WTC11 (cell line): ENCODE measurements at regions not wholly inside any gene's neighbourhood (a gene's known extent, or its start where the extent isn't known, plus 50 kb on each side); places are given as distances from the start of the nearest gene placed in this dataset.

Experiments
- ATAC-seq: fragments of 200-7000 bp; cut with Tn5 transposase; 2 replicates; pipeline ENCODE4 v1.10.0; 2021; ENCODE audit warnings: mild to moderate bottlenecking, moderate library complexity
- CTCF ChIA-PET: fragments of 300-600 bp; sonication (Branson Sonifier 250); formaldehyde crosslinking; loops from one replicate; lab custom pipeline; 2021; ENCODE audit warnings: antibody characterized with exemption; lab: Charles Lee
- POLR2A ChIA-PET: fragments of 350-600 bp; sonication (Branson Sonifier 250); formaldehyde crosslinking; loops from one replicate; lab custom pipeline; 2021; ENCODE audit warnings: antibody characterized with exemption; lab: Charles Lee
- DNase-seq: peaks from one replicate; pipeline ENCODE4 v3.0.0; 2021; ENCODE audit warnings: low spot score
- H3K27ac Mint-ChIP-seq: 2 replicates; pipeline ENCODE4 v1.8.0; 2021; ENCODE audit warnings: mixed read lengths
- H3K27me3 Mint-ChIP-seq: 2 replicates; pipeline ENCODE4 v1.8.0; 2021; ENCODE audit warnings: low read depth, mild to moderate bottlenecking, moderate library complexity, mixed read lengths
- H3K36me3 Mint-ChIP-seq: 2 replicates; pipeline ENCODE4 v1.8.0; 2021; ENCODE audit warnings: mixed read lengths
- H3K4me1 Mint-ChIP-seq: 2 replicates; pipeline ENCODE4 v1.8.0; 2022; ENCODE audit warnings: mixed read lengths
- H3K4me3 Mint-ChIP-seq: 2 replicates; pipeline ENCODE4 v1.8.0; 2021; ENCODE audit warnings: mild to moderate bottlenecking, moderate library complexity, mixed read lengths
- H3K9me3 Mint-ChIP-seq: 2 replicates; pipeline ENCODE4 v1.8.0; 2021; ENCODE audit warnings: mixed read lengths
- AR ChIP-seq: fragments of 250-450 bp; sonication (Bioruptor Pico); IDR thresholded peaks from 2 replicates; pipeline ENCODE4 v1.9.0; 2021; ENCODE audit warnings: mild to moderate bottlenecking
- CREM ChIP-seq: sonication (generic); formaldehyde crosslinking; IDR thresholded peaks from 2 replicates; pipeline ENCODE4 v1.8.1; 2022; ENCODE audit warnings: mild to moderate bottlenecking, missing genetic modification reagents, moderate library complexity
- E2F5 ChIP-seq: sonication (generic); formaldehyde crosslinking; IDR thresholded peaks from 2 replicates; pipeline ENCODE4 v1.8.1; 2022; ENCODE audit warnings: mild to moderate bottlenecking, moderate library complexity, missing genetic modification reagents
- ERG ChIP-seq: fragments of 250-450 bp; sonication (Bioruptor Pico); IDR thresholded peaks from 2 replicates; pipeline ENCODE4 v1.8.0; 2021; ENCODE audit warnings: mild to moderate bottlenecking
- ESRRA ChIP-seq: sonication (generic); formaldehyde crosslinking; IDR thresholded peaks from 2 replicates; pipeline ENCODE4 v1.8.1; 2022; ENCODE audit warnings: mild to moderate bottlenecking, missing genetic modification reagents, borderline replicate concordance
- FOXP4 ChIP-seq: sonication (generic); formaldehyde crosslinking; IDR thresholded peaks from 2 replicates; pipeline ENCODE4 v1.8.0; 2022; ENCODE audit warnings: mild to moderate bottlenecking, missing genetic modification reagents
- HMGXB4 ChIP-seq: sonication (generic); formaldehyde crosslinking; IDR thresholded peaks from 2 replicates; pipeline ENCODE4 v1.8.1; 2023; ENCODE audit warnings: mild to moderate bottlenecking, moderate library complexity, missing genetic modification reagents
- IRF2 ChIP-seq: sonication (generic); formaldehyde crosslinking; IDR thresholded peaks from 2 replicates; pipeline ENCODE4 v1.8.0; 2022; ENCODE audit warnings: low read depth, missing genetic modification reagents, borderline replicate concordance
- MAX ChIP-seq: sonication (generic); formaldehyde crosslinking; IDR thresholded peaks from 2 replicates; pipeline ENCODE4 v1.8.0; 2022; ENCODE audit warnings: mild to moderate bottlenecking, missing genetic modification reagents
- MYBL2 ChIP-seq: sonication (generic); formaldehyde crosslinking; IDR thresholded peaks from 2 replicates; pipeline ENCODE4 v1.8.1; 2023; ENCODE audit warnings: mild to moderate bottlenecking, moderate library complexity, missing genetic modification reagents
- NR1H2 ChIP-seq: sonication (generic); formaldehyde crosslinking; IDR thresholded peaks from 2 replicates; pipeline ENCODE4 v1.9.0; 2021; ENCODE audit warnings: mild to moderate bottlenecking, moderate library complexity, missing genetic modification reagents
- OVOL2 ChIP-seq: fragments of 250-450 bp; sonication (Bioruptor Pico); IDR thresholded peaks from 2 replicates; pipeline ENCODE4 v1.9.0; 2021; ENCODE audit warnings: mild to moderate bottlenecking, borderline replicate concordance
- SMAD4 ChIP-seq: sonication (generic); formaldehyde crosslinking; IDR thresholded peaks from 2 replicates; pipeline ENCODE4 v1.8.0; 2022; ENCODE audit warnings: mild to moderate bottlenecking, missing genetic modification reagents
- TCF7 ChIP-seq: sonication (generic); formaldehyde crosslinking; IDR thresholded peaks from 2 replicates; pipeline ENCODE4 v1.8.0; 2022; ENCODE audit warnings: mild to moderate bottlenecking, low read depth, missing genetic modification reagents, moderate library complexity
- TEAD1 ChIP-seq: sonication (generic); formaldehyde crosslinking; IDR thresholded peaks from 2 replicates; pipeline ENCODE4 v1.8.0; 2022; ENCODE audit warnings: mild to moderate bottlenecking, missing genetic modification reagents
- ZNF317 ChIP-seq: sonication (generic); formaldehyde crosslinking; IDR thresholded peaks from 2 replicates; pipeline ENCODE4 v1.8.1; 2023; ENCODE audit warnings: low read depth, mild to moderate bottlenecking, moderate library complexity, missing genetic modification reagents, borderline replicate concordance
- ZNF416 ChIP-seq: fragments of 250-450 bp; sonication (Bioruptor Pico); IDR thresholded peaks from 2 replicates; pipeline ENCODE4 v1.9.0; 2021; ENCODE audit warnings: mild to moderate bottlenecking, inconsistent platforms

GRCh38 chr4:130099105-130099504 is 1003.2 kb downstream of the C4orf33 start (continued):
- TF ChIP-seq SMAD4 (CRISPR knock-in tag) (no peak), E2F5 (CRISPR knock-in tag) (no peak), NR1H2 (no peak), IRF2 (CRISPR knock-in tag) (no peak), AR (no peak), TCF7 (no peak)
- TF ChIP-seq, all 79 proteins: peak for 0

- Mint-ChIP-seq H3K9me3 (peaks cover 7% of the 10 kb centered on the region), H3K36me3 (peaks cover 3% of the 10 kb centered on the region), H3K4me3 (no peak overlapping the region), H3K27ac (no peak overlapping the region), H3K27me3 (no peaks in the 10 kb centered on the region), H3K4me1 (peaks cover 28% of the 10 kb centered on the region)
- DNase-seq = no peak
- POLR2A ChIA-PET = no interaction called here
- CTCF ChIA-PET = no interaction called here
- TF ChIP-seq ERG (CRISPR knock-in tag) (no peak), TEAD1 (CRISPR knock-in tag) (no peak), OVOL2 (CRISPR knock-in tag) (no peak), FOXP4 (CRISPR knock-in tag) (no peak), HMGXB4 (CRISPR knock-in tag) (no peak), ESRRA (no peak), ZNF317 (CRISPR knock-in tag) (no peak), ZNF416 (CRISPR knock-in tag) (no peak), MAX (CRISPR knock-in tag) (no peak), MYBL2 (no peak), CREM (CRISPR knock-in tag) (no peak)
- ATAC-seq = no peak
Observed at GRCh38 chr4:130110189-130110588, 1014.2 kb downstream of the C4orf33 start.
